ENCODE measurements at regions not wholly inside any gene's neighbourhood (a gene's known extent, or its start where the extent isn't known, plus 50 kb on each side); places are given as distances from the start of the nearest gene placed in this dataset.

- TF ChIP-seq CTCF (IDR thresholded peaks at IDR 0.05) = no peak
- peak in 1 of 3 donors; percentile 3 for TF ChIP-seq POLR2AphosphoS5 (IDR thresholded peaks at IDR 0.05)
Measured at GRCh38 chr7:111654343-111654742, 92.1 kb upstream of the IMMP2L start.
